Subcutaneous abdominal adipose tissue (tissue), 5 donors: ENCODE measurements at regions not wholly inside any gene's neighbourhood (a gene's known extent, or its start where the extent isn't known, plus 50 kb on each side); places are given as distances from the start of the nearest gene placed in this dataset.
"Not testable (repeated sequence)": the region's sequence is repeated elsewhere in the genome, so short reads cannot be mapped to it uniquely, and the experiment has no call there.

Experiments used
- H3K27ac ChIP-seq: one replicate; pipeline ENCODE4 v1.7.0; 2013; ENCODE audit warnings: low read depth, mild to moderate bottlenecking, inconsistent platforms, low read length, moderate library complexity
- H3K27me3 ChIP-seq, 5 donors: one replicate each; pipeline ENCODE4 v1.7.0; 2013; ENCODE audit warnings: low read length in 5 of 5, inconsistent platforms in 1 of 5; ENCODE audit not compliant: control insufficient read depth in 5 of 5, insufficient read depth in 4 of 5
- H3K36me3 ChIP-seq, 5 donors: one replicate each; pipeline ENCODE4 v1.7.0; 2013; ENCODE audit warnings: low read length in 5 of 5; ENCODE audit not compliant: control insufficient read depth in 5 of 5, insufficient read depth in 5 of 5
- H3K4me1 ChIP-seq, 5 donors: one replicate each; pipeline ENCODE4 v1.7.0; 2013; ENCODE audit warnings: low read length in 5 of 5, mild to moderate bottlenecking in 3 of 5, moderate library complexity in 1 of 5; ENCODE audit not compliant: control insufficient read depth in 5 of 5, insufficient read depth in 5 of 5
- H3K4me3 ChIP-seq, 5 donors: one replicate each; pipeline ENCODE4 v1.7.0; 2013; ENCODE audit warnings: low read length in 5 of 5, low read depth in 1 of 5
- H3K9ac ChIP-seq, 5 donors: one replicate each; pipeline ENCODE4 v1.7.0; 2013; ENCODE audit warnings: low read length in 5 of 5, mild to moderate bottlenecking in 4 of 5, moderate library complexity in 3 of 5
- H3K9me3 ChIP-seq, 5 donors: one replicate each; pipeline ENCODE4 v1.7.0; 2013; ENCODE audit warnings: low read length in 5 of 5; ENCODE audit not compliant: control insufficient read depth in 5 of 5
- donor health status: healthy.
- donor health status: healthy.
- donor health status: healthy.
- donor health status: healthy.
- donor health status: healthy.

GRCh38 chr16:62298600-62298999 lies 262.4 kb upstream of the CDH8 start:
- H3K27me3 ChIP-seq: no peaks in the 10 kb centered on the region
- H3K27ac ChIP-seq: no peak overlapping the region
- peaks cover 0 to 6% (median 0%) of the 10 kb centered on the region in 5 donors for H3K9me3 ChIP-seq
- H3K4me3 ChIP-seq: no peak overlapping the region
- no peak overlapping the region for H3K9ac ChIP-seq
- H3K4me1 ChIP-seq: no peaks in the 10 kb centered on the region
- no peaks in the 10 kb centered on the region for H3K36me3 ChIP-seq

- no peak overlapping the region for H3K9ac ChIP-seq
- no peaks in the 10 kb centered on the region for H3K27me3 ChIP-seq
- no peaks in the 10 kb centered on the region for H3K9me3 ChIP-seq
- no peaks in the 10 kb centered on the region for H3K4me1 ChIP-seq
- no peak overlapping the region for H3K27ac ChIP-seq
- no peak overlapping the region for H3K4me3 ChIP-seq
- no peaks in the 10 kb centered on the region for H3K36me3 ChIP-seq
These were observed 258.2 kb upstream of the CDH8 start for GRCh38 chr16:62294213-62294972.

GRCh38 chr16:62288990-62289629 lies 252.9 kb upstream of the CDH8 start:
- H3K27me3 ChIP-seq: no peaks in the 10 kb centered on the region
- H3K9ac ChIP-seq: no peak overlapping the region
- H3K4me3 ChIP-seq: no peak overlapping the region
- no peaks in the 10 kb centered on the region for H3K4me1 ChIP-seq
- H3K27ac ChIP-seq: no peak overlapping the region
- H3K36me3 ChIP-seq: no peaks in the 10 kb centered on the region
- no peaks in the 10 kb centered on the region for H3K9me3 ChIP-seq

GRCh38 chr16:62280506-62280905 lies 244.3 kb upstream of the CDH8 start:
- H3K4me1 ChIP-seq: no peaks in the 10 kb centered on the region
- no peak overlapping the region for H3K4me3 ChIP-seq
- H3K9me3 ChIP-seq: no peaks in the 10 kb centered on the region
- H3K27ac ChIP-seq: no peak overlapping the region
- no peaks in the 10 kb centered on the region for H3K27me3 ChIP-seq
- no peaks in the 10 kb centered on the region for H3K36me3 ChIP-seq
- H3K9ac ChIP-seq: no peak overlapping the region

- no peak overlapping the region for H3K9ac ChIP-seq
- H3K4me1 ChIP-seq: no peaks in the 10 kb centered on the region
- no peak overlapping the region for H3K4me3 ChIP-seq
- no peaks in the 10 kb centered on the region for H3K36me3 ChIP-seq
- H3K27me3 ChIP-seq: no peaks in the 10 kb centered on the region
- H3K9me3 ChIP-seq: no peaks in the 10 kb centered on the region
- H3K27ac ChIP-seq: no peak overlapping the region
These were observed 241.7 kb upstream of the CDH8 start for GRCh38 chr16:62277942-62278341.

GRCh38 chr16:62276637-62277036 lies 240.4 kb upstream of the CDH8 start:
- Histone ChIP-seq H3K27me3 (no peaks in the 10 kb centered on the region), H3K9ac (no peak overlapping the region), H3K27ac (no peak overlapping the region), H3K4me3 (no peak overlapping the region), H3K9me3 (no peaks in the 10 kb centered on the region), H3K36me3 (no peaks in the 10 kb centered on the region), H3K4me1 (no peaks in the 10 kb centered on the region)

GRCh38 chr16:62272035-62272434 lies 235.8 kb upstream of the CDH8 start:
- Histone ChIP-seq H3K27ac (no peak overlapping the region), H3K9me3 (no peaks in the 10 kb centered on the region), H3K4me1 (no peaks in the 10 kb centered on the region), H3K9ac (no peak overlapping the region), H3K36me3 (no peaks in the 10 kb centered on the region), H3K27me3 (no peaks in the 10 kb centered on the region), H3K4me3 (no peak overlapping the region)

GRCh38 chr16:62261760-62262159 lies 225.5 kb upstream of the CDH8 start:
- no peak overlapping the region for H3K4me3 ChIP-seq
- no peaks in the 10 kb centered on the region for H3K27me3 ChIP-seq
- no peak overlapping the region for H3K27ac ChIP-seq
- H3K36me3 ChIP-seq: no peaks in the 10 kb centered on the region
- peaks cover 0 to 9% (median 0%) of the 10 kb centered on the region in 5 donors for H3K9me3 ChIP-seq
- H3K4me1 ChIP-seq: no peaks in the 10 kb centered on the region
- no peak overlapping the region for H3K9ac ChIP-seq

GRCh38 chr16:62258931-62259435 lies 222.7 kb upstream of the CDH8 start:
- not testable (repeated sequence) for H3K36me3 ChIP-seq, H3K27me3 ChIP-seq, H3K4me3 ChIP-seq, H3K9me3 ChIP-seq, H3K4me1 ChIP-seq, H3K9ac ChIP-seq, H3K27ac ChIP-seq

- no peaks in the 10 kb centered on the region for H3K36me3 ChIP-seq
- H3K4me3 ChIP-seq: no peak overlapping the region
- no peak overlapping the region for H3K9ac ChIP-seq
- no peaks in the 10 kb centered on the region for H3K4me1 ChIP-seq
- no peaks in the 10 kb centered on the region for H3K9me3 ChIP-seq
- H3K27ac ChIP-seq: no peak overlapping the region
- H3K27me3 ChIP-seq: no peaks in the 10 kb centered on the region
These were observed 220.2 kb upstream of the CDH8 start for GRCh38 chr16:62256406-62256805.
